ENCODE measurements at regions not wholly inside any gene's neighbourhood (a gene's known extent, or its start where the extent isn't known, plus 50 kb on each side); places are given as distances from the start of the nearest gene placed in this dataset.
A peak's percentile ranks its signal among the peaks of the same experiment; 100 is the strongest.

- Mint-ChIP-seq H3K27me3 (ENCODE audit: low read depth) (peaks cover 7% of the 10 kb centered on the region), H3K36me3 (no peaks in the 10 kb centered on the region), H3K27ac (no peak overlapping the region), H3K4me1 (peaks cover 29% of the 10 kb centered on the region), H3K4me3 (no peak overlapping the region), H3K9me3 (no peaks in the 10 kb centered on the region)
- TF ChIP-seq PRRX2 (CRISPR knock-in tag; IDR thresholded peaks at IDR 0.05) (no peak), HMGA2 (CRISPR knock-in tag; IDR thresholded peaks at IDR 0.05) (no peak), ATF1 (CRISPR knock-in tag; IDR thresholded peaks at IDR 0.05) (no peak), ZNF138 (CRISPR knock-in tag; conservative IDR thresholded peaks at IDR 0.05) (no peak), PRDM15 (CRISPR knock-in tag; IDR thresholded peaks at IDR 0.05) (no peak), ZSCAN18 (CRISPR knock-in tag; IDR thresholded peaks at IDR 0.05) (no peak), ZNF232 (CRISPR knock-in tag; IDR thresholded peaks at IDR 0.05) (no peak), ZNF512 (CRISPR knock-in tag; IDR thresholded peaks at IDR 0.05; ENCODE audit: borderline replicate concordance) (no peak), FOXK1 (CRISPR knock-in tag; IDR thresholded peaks at IDR 0.05) (no peak), FOXP1 (CRISPR knock-in tag; IDR thresholded peaks at IDR 0.05; ENCODE audit: borderline replicate concordance) (no peak), ATF3 (CRISPR knock-in tag; conservative IDR thresholded peaks at IDR 0.05) (no peak)
- TF ChIP-seq, protein P1, sequence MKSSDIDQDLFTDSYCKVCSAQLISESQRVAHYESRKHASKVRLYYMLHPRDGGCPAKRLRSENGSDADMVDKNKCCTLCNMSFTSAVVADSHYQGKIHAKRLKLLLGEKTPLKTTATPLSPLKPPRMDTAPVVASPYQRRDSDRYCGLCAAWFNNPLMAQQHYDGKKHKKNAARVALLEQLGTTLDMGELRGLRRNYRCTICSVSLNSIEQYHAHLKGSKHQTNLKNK (CRISPR knock-in tag; IDR thresholded peaks at IDR 0.05) = no peak
- TF ChIP-seq, protein P2, sequence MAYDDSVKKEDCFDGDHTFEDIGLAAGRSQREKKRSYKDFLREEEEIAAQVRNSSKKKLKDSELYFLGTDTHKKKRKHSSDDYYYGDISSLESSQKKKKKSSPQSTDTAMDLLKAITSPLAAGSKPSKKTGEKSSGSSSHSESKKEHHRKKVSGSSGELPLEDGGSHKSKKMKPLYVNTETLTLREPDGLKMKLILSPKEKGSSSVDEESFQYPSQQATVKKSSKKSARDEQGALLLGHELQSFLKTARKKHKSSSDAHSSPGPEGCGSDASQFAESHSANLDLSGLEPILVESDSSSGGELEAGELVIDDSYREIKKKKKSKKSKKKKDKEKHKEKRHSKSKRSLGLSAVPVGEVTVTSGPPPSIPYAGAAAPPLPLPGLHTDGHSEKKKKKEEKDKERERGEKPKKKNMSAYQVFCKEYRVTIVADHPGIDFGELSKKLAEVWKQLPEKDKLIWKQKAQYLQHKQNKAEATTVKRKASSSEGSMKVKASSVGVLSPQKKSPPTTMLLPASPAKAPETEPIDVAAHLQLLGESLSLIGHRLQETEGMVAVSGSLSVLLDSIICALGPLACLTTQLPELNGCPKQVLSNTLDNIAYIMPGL (CRISPR knock-in tag; IDR thresholded peaks at IDR 0.05) = no peak
- TF ChIP-seq, protein P3, sequence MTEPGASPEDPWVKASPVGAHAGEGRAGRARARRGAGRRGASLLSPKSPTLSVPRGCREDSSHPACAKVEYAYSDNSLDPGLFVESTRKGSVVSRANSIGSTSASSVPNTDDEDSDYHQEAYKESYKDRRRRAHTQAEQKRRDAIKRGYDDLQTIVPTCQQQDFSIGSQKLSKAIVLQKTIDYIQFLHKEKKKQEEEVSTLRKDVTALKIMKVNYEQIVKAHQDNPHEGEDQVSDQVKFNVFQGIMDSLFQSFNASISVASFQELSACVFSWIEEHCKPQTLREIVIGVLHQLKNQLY (CRISPR knock-in tag; IDR thresholded peaks at IDR 0.05) = no peak
- TF ChIP-seq, protein P4, sequence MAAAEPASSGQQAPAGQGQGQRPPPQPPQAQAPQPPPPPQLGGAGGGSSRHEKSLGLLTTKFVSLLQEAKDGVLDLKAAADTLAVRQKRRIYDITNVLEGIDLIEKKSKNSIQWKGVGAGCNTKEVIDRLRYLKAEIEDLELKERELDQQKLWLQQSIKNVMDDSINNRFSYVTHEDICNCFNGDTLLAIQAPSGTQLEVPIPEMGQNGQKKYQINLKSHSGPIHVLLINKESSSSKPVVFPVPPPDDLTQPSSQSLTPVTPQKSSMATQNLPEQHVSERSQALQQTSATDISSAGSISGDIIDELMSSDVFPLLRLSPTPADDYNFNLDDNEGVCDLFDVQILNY (CRISPR knock-in tag; IDR thresholded peaks at IDR 0.05) = no peak
- TF ChIP-seq, protein P5, sequence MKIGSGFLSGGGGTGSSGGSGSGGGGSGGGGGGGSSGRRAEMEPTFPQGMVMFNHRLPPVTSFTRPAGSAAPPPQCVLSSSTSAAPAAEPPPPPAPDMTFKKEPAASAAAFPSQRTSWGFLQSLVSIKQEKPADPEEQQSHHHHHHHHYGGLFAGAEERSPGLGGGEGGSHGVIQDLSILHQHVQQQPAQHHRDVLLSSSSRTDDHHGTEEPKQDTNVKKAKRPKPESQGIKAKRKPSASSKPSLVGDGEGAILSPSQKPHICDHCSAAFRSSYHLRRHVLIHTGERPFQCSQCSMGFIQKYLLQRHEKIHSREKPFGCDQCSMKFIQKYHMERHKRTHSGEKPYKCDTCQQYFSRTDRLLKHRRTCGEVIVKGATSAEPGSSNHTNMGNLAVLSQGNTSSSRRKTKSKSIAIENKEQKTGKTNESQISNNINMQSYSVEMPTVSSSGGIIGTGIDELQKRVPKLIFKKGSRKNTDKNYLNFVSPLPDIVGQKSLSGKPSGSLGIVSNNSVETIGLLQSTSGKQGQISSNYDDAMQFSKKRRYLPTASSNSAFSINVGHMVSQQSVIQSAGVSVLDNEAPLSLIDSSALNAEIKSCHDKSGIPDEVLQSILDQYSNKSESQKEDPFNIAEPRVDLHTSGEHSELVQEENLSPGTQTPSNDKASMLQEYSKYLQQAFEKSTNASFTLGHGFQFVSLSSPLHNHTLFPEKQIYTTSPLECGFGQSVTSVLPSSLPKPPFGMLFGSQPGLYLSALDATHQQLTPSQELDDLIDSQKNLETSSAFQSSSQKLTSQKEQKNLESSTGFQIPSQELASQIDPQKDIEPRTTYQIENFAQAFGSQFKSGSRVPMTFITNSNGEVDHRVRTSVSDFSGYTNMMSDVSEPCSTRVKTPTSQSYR (CRISPR knock-in tag; IDR thresholded peaks at IDR 0.05) = no peak
- TF ChIP-seq, protein P6, sequence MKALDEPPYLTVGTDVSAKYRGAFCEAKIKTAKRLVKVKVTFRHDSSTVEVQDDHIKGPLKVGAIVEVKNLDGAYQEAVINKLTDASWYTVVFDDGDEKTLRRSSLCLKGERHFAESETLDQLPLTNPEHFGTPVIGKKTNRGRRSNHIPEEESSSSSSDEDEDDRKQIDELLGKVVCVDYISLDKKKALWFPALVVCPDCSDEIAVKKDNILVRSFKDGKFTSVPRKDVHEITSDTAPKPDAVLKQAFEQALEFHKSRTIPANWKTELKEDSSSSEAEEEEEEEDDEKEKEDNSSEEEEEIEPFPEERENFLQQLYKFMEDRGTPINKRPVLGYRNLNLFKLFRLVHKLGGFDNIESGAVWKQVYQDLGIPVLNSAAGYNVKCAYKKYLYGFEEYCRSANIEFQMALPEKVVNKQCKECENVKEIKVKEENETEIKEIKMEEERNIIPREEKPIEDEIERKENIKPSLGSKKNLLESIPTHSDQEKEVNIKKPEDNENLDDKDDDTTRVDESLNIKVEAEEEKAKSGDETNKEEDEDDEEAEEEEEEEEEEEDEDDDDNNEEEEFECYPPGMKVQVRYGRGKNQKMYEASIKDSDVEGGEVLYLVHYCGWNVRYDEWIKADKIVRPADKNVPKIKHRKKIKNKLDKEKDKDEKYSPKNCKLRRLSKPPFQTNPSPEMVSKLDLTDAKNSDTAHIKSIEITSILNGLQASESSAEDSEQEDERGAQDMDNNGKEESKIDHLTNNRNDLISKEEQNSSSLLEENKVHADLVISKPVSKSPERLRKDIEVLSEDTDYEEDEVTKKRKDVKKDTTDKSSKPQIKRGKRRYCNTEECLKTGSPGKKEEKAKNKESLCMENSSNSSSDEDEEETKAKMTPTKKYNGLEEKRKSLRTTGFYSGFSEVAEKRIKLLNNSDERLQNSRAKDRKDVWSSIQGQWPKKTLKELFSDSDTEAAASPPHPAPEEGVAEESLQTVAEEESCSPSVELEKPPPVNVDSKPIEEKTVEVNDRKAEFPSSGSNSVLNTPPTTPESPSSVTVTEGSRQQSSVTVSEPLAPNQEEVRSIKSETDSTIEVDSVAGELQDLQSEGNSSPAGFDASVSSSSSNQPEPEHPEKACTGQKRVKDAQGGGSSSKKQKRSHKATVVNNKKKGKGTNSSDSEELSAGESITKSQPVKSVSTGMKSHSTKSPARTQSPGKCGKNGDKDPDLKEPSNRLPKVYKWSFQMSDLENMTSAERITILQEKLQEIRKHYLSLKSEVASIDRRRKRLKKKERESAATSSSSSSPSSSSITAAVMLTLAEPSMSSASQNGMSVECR (CRISPR knock-in tag; IDR thresholded peaks at IDR 0.05; ENCODE audit: borderline replicate concordance) = no peak
- ATAC-seq = peak; percentile 93
- DNase-seq (ENCODE audit: low spot score) = no peak
- ChIA-PET POLR2A (no interaction called here), CTCF (interaction anchor here (1.0 to 1.4 kb wide), 4 partner anchors 68 to 370 kb away, joined by 3 to 4 read pairs (median 4); no protein-coding TSS in a partner anchor)
These were observed 214.4 kb downstream of the BARHL2 start for GRCh38 chr1:90502696-90503095.

Measured in WTC11 (cell line).